ENCODE measurements at regions not wholly inside any gene's neighbourhood (a gene's known extent, or its start where the extent isn't known, plus 50 kb on each side); places are given as distances from the start of the nearest gene placed in this dataset.

DNA sequence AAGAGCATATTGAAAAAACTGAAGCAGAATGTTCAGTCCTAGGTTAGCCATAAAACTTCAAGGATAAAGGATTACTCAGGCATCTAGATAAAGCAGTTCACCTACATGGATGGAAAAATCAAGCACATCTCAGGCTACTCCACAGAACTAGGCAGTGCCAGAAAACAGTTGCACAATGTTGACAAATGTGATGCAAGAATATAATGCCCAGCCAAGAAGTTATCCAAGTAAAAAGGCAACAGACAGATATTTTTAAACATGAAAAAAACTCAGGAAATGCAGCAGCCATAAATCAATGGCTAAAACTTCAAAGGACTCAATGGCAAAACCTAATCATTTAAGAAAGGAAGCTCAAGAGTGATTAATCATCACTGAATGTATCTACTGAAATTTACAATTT, 456.0 kb upstream of the FAM241A start:
- DNase-seq, result no peak

DNA sequence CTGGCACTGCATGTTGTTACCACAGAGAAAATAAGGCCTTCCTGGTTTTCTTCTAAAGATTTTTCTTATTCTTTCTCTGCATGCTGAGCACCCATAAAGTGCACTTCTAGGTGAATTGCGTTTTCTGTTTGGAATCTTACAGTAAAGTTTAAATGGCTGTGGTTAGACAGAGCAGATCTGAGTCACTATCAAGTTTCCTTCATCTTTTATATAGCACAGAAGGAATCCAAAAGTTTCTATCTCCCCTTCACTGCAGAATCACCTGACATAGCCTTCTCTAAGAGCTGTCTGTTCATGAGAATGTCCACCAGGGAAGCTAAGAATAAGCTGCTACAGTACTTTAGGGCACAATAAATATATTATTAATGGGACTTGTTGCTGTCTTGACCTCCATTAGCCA, 455.5 kb upstream of the FAM241A start:
- DNase-seq, result no peak

DNA sequence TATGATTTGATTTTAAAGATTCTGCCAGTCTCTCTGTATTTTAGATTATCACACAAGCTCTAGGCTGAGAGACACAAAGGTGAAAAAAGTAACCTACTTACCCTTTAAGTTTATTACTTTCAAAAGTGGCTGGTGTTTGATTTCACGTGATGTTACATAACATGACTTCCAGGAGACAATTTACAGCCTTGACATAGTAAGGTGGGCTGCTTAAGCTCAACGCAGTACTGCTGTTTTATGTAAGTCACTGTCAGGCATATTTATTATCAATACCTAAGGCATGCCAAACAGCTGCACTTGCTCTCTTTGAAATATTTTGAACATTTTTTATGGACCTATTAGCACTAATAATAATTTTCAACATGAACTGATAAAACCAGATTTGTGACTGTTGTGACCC, 451.5 kb upstream of the FAM241A start:
- DNase-seq, result no peak

DNA sequence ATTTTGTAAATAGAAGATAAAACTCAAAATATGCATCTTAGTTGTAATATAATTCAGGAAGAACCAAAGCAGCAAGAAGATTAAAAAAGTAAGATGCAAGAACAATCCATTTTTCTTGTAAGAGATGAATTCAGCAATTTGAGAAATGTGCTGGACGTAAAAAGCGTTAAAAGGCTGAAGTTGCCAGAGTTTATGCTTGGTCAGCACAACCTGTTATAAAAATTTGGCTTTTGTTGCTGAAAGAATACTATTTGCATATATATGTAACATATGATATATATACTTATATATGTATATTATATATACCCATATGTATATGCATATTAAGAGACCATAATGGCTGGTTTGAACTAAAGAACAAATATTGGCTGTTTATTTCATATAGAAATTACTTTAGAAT, 449.6 kb upstream of the FAM241A start:
- DNase-seq, result no peak

DNA sequence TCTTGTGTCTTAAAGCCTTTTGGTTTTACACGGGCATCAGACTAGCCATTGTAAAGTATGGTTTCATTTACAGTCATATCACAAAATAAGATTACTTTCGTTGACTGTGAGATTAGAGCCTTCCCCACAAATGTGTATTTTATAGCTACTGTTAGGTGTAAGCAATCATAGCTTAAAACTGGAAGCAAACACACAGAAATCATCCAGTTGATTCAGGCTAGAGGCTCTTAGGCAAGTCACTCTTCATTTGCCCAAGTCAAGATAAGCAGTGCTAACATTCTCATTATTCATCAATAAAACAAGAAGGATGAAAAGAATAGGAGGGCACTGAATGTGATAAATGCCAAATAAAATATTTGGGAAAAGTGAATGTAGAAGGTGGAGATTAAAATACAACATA, 448.7 kb upstream of the FAM241A start:
- DNase-seq, result no peak

DNA sequence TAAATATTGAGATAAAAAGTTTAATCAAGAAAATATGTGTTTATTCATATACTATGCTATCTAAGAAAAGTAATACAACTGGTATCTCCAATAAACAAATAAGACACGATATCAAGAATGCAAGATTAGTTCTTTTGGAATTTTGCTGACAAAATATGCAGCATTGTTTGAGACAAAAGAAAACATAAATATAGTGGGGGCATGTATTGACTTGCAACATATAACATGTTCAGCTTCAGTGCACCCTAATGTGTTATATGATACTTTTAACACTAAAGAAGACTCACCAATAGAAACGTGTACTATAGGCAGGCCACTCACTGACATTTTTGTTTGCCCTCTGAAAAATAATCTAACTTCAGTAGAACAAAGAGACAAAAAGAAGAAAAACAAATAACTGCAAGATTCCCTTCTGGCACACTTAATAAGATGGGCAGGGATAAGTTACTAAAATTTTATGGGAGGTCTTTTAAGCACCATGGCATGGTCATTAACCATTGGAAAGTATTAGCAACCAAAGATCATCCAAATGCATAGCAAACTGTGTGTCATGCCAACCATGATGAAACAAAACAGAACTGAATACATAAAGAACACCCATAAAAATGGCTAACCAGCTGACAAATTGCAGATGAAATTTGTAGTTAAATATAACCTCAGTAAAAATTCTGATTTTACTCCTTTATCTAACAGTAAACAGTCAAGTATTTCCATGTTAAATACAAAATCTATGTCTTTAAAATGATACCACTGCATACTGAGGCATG, 447.9 kb upstream of the FAM241A start:
- DNase-seq, result no peak

DNA sequence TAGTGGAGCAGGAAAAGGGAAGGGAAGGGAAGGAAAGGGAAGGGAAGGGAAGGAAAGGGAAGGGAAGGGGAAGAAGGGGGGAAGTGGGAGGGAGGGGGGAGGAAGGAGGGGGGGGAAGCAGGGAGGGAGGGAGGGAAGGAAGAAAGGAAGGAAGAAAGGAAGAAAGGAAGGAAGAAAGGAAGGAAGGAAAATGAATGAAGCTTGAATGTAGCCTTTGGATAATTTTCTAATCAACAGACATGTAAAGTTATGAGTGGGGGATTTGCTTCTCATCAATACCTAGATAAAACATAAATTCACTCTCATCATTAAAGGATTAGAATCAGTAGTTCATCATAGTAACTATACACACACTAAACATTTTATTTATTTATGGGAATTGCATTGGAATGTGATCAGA, 446.9 kb upstream of the FAM241A start:
- DNase-seq, result no peak

DNA sequence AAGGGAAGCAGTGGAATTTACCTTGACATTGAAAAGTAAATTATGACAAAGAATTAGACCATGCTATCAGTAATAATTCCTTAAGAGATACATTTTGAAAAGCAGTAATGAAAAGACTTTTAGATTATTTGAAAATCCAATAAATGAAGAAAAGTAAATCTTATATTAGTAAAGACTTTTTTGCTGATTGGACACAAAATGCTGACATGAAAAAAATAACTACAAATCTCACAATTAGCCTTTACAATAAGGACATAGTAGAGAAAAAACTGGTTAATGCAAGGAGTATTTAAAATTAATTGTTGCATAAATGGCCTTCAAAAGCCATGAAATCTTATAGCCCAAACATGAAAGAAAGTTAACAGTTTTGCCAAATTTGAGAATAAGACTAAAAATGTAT, 446.1 kb upstream of the FAM241A start:
- no peak for DNase-seq

DNA sequence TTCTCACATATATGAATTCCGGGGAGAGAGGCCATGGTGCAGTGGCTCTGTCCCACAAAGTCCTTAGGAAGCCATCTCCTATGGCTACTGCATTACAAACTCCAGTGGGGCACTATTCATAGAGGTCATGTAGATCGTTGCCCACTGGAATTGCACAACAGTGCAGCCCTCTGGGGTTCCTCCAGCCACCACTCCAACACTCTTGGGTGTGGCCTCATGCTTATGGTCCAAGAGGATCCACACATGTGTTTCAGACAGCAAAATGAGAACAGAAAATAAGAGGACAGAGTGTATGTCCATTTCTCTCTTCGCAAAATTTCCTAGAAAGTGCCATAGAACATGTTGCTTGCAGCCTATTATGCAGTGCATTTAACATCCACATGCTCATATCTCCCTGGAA, 444.2 kb upstream of the FAM241A start:
- DNase-seq, result no peak

DNA sequence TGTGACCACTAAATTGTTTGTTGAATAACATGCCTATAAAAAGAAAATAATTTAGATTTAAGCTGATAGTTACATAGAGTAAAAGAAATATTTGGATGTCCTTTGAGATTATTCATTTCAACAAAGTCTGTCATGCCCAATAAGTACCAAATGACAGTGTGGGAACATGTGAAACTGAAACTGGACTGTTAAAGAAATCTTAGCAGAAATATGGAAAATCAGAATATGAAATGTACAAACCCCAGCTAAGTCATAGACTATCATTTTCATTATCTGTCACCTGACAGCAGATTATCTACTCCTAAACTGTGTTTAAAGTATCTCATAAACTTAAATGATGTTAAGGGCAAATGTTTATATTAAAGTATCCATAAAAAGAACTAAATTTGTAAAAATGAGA, 437.8 kb upstream of the FAM241A start:
- no peak for DNase-seq

DNA sequence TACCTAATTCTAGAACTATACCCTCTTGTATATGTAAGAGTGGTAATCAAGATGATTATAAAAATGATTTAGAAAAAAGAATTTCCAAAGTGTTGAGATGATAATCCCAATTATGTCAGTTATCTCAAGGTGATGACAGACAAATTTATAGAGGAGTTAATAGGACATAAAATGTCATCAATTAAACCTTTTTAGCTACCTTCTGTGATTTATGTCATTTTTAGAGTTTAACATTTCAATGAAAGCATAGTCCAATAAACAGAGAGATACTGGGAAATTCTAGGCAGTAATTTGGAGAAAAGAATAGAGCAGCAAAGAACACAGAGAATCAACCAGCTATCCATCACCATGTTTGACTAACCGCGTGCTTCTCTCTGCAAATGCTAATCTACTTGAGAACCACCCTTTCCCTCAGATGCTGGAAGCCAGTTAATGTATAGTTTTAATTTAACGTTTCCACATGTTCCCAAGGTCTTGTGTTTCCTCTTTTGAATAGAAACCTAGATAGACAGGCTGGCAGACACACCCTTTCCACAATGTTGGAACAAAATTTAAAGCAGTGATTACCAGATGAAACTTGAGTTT, 433.1 kb upstream of the FAM241A start:
- DNase-seq, result no peak

DNA sequence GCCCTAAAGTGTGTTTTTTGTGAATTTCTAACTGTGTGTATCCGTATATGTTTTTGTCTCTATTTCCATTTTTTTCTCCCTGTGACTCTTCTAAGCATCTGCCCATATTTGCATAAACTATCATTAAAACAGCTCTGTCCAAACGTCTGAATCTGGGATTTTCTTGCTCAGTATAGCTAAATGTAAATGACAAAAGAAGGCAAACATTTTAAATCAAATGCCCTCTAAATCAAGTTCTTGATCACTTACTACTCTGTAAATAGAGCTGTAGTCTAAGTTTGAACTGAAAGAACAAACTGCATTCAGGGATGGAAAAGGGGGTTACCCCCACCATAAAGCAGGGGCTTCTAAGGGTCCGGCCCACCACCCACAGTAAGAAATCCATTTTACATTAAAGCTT, 432.0 kb upstream of the FAM241A start:
- no peak for DNase-seq

DNA sequence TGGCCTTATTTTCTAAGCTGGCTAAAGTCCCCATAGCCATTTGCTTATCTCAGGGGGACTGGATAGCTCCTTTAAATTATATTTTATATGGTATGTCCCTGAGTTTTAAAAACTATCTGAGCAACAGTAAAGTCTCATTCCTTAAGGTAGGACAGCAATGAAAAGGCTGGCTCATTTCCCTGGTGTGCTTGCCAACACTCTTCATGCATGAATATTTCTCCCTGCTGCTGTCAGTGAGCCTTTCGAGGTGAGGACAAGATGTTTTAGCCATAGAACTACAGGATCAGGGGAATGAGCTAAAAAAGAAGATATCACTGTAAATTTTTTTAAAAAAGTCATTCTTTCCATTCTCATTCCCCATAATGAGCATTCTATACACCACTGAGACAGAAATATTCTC, 427.3 kb upstream of the FAM241A start:
- DNase-seq, result no peak

DNA sequence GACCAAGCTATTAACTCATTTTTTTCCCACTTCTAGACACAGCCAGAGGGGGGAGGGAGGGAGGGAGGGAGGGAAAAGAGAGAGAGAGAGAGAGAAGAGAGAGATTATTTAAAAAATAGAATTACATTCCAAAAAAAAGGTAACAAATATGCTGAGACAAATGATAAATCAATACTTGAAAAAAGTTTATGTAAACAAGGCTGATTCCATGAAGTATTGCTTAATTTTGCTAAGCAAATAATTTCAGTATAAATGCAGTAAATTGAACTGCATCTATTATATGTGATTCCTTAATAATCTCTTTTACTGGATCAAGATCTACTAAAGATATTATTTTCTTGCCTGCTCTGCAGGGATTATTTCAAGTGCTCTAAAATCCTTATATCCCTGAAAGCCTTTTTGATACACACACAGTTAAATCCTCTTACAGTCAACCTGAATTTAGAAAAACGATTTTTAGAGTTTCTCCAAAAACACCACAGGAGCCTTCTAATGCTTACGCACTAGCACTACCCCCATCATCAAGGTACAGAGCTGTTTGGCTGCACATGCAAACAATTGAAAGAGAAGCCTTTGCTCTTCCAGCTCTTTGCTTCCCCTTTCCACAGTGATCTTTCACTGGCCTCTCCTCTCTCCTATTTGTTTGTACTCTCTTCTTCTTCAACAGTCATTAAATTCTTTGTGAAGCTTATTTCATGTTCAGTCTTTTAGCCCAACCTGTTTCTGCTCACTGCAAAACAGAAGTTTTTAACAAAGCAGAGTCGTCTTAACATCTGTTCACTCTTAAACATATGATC, 426.3 kb upstream of the FAM241A start:
- DNase-seq, result no peak

DNA sequence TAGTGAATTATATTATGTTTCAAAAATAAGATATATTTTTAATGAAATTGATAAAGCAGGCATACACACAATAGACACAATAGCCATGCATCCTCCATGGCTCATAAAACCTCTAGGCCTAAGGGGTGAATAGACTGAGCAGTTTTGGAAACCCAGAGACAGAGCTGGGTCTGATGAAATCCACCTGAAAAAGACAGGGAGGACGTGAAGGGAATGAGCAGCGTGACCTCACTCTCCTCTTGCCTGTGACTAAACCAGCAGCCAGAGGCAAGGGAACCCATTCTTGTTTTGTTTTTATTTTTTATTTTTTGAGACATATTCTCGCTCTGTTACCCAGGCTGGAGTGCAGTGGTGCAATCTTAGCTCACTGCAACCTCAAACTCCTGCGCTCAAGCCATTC, 424.4 kb upstream of the FAM241A start:
- DNase-seq, result no peak

DNA sequence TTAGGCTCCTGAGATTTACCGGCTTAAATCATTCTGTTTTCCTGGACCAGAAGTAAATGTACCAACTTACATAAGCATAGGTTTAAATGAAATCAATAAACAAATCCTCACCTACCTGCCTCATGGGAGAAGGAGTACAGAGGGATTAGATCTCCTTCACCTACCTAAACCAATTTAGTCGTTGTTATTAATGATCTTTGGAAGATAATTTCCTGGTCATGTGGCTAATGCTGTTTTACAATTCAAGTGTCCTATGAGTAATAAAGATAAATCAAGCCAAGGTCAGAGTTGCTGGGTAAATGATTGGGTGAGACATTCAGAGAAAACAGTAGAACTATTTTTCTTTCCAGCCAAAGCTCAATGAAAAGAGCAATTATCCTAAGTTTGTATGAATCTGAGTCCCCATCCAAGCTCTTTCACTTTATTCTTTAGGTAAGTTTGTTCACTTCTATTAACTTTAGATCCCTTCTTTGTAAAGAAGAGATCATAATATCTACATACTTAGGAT, 423.0 kb upstream of the FAM241A start:
- no peak for DNase-seq

DNA sequence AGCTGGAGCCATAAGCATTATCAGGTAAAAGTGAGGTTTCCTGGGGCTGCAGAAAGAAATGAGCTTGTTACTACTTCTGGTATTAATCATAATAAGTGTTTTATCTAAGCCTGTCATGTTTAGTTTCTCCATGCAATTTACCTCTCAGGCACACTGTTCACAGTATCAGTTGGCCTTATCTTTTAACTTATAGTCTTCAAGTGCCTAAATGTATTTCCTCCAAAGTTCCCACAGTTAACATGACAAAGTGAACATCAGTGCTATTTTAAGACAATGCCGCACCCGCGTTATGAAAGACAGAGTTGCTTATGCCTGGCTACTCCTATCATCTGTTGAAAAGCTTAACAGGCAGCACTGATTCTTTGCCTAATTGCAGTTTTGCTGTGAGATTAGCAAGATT, 408.7 kb upstream of the FAM241A start:
- DNase-seq, result no peak

DNA sequence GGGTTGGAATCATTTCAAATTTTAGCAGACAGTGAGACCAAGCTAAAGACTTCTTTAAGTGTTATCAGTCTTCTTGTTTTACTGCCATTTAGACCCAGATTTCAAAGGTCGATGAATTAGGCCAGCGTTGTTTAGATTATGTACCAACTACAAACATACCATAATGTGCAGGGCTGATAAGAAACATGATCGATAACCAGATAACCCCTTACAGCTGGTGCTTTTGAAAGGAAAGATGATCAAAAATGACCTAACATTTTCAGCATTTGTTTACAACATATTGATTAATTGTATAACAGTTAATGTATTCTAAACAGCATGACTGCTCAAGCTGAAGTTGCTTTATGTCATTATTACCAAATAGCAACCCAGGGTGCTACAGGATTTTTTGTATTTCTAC, 400.4 kb upstream of the FAM241A start:
- no peak for DNase-seq

DNA sequence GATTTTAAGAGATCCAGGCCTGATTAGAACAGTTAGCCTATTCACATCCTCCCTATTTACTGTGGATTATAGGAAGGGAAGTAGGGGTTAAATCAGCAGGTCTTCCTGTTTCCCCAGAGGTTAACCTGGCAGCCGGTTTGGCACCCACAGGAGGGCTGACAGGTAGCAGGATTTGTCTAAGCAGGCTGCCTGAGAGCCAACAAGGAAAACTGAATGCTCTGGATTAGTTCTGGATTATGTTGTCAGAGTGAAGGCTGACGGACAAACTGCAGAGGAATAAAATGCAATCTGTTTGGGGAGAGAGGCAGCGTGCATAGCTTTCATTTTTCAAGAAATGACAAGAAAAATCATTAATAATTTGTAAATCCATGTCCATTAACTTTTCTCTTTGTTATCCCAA, 397.1 kb upstream of the FAM241A start:
- no peak for DNase-seq

DNA sequence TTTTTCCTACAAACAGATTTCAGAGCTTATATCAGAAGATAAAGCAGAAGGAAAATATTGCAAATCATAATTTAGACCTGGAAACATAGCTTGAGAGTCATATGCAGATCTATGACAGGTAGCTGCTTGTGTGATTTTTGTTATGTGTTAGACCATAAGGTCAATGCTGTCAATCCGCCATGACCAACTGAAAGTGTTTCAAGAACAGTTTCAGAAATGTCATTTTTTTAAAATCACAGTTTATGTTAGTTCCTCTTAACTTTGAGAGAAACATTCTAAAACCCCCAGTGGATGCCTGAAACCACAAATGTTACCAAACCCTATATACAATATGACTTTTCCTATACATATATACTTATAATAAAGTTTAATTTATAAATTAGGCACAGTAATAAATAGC, 391.3 kb upstream of the FAM241A start:
- DNase-seq, result no peak

DNA sequence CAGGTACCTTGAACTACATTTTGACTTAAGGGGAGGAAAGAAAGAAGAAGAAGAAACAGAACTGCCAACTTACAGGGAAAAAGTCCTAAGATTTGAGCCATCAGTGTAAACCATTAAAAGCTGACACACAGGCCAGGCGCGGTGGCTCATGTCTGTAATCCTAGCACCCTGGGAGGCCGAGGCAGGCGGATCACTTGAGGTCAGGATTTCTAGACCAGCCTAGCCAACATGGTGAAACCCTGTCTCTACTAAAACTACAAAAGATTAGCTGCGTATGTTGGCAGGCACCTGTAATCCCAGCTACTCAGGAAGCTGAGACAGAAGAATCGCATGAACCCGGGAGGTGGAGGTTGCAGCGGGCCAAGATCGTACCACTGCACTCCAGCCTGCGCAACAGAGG, 389.7 kb upstream of the FAM241A start:
- no peak for DNase-seq

DNA sequence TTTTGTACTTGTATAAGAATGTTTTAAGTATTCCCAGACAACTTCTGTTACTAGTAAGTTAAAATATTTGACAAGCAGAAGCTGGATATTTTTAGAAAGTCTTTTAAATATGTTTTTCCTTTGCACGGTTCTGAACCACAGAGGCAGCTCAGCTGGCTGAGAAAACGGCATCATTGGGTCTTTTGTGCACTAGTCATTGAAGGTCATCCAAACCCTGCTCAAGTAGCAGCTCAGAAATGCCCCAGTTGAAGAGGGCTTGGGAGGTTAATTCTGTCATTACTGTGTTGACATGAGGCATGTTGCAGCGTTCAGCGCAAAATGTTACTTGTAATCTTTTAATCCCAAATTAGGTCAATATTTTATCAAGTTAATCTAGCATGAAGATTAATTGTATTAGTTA, 383.7 kb upstream of the FAM241A start:
- DNase-seq, result no peak

DNA sequence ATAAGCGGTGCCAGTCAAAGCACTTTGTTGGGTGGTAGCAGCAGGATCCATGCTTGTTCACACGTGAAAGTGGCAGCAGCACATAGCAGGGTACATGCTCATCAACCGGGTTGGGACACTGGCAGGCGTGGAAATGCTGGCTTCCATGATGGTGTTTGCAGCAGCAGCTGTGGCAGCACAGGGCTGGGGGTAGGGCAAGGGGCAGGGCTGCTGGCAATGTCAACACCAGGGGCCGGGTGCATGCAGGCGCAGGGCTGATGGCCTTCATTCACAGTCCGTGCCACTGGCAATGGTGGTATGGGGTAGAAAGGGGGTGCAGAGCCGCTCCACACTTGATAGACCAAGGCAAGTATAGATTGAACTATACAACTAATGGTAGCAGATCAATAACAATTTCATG, 374.7 kb upstream of the FAM241A start:
- DNase-seq, result no peak

DNA sequence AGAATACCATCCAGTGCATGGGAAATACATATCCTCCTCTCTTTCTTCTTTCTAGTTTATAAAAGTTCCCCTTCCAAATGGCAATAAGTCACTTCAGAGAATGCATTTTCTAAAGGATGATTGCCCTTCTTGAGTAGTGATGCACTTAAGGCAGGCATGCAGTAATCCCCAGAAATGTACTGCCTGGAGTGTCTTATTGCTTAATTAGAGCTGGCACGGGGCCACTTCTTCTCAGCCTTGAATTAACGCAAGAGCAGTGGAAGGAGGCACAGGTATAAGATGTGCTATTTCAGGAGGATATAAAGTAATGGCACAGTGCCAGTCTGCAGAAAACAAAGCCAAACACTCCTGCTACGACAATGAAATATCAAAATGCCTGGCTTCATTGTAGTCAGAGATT, 371.4 kb upstream of the FAM241A start:
- no peak for DNase-seq
